ENCODE measurements at regions not wholly inside any gene's neighbourhood (a gene's known extent, or its start where the extent isn't known, plus 50 kb on each side); places are given as distances from the start of the nearest gene placed in this dataset.

- ATAC-seq (ENCODE audit: insufficient number of reproducible peaks, low FRiP score, low read depth) (no peak), DNase-seq (ENCODE audit: low spot score) (no peak)
- H3K4me3 ChIP-seq, result no peak overlapping the region
- no peaks in the 10 kb centered on the region for H3K36me3 ChIP-seq
- no peaks in the 10 kb centered on the region for H3K4me1 ChIP-seq (ENCODE audit: control insufficient read depth in 1 of 2, low read depth in 2 of 2)
- H3K27ac ChIP-seq, result no peak overlapping the region
- no peaks in the 10 kb centered on the region for H3K9me3 ChIP-seq
- H3K27me3 ChIP-seq (replicated peaks; ENCODE audit: insufficient read depth), result no peaks in the 10 kb centered on the region
- TF ChIP-seq CTCF (IDR thresholded peaks at IDR 0.05), result no peak
Measured at GRCh38 chr3:13123013-13123654, 49.9 kb upstream of the IQSEC1 start.
